ENCODE measurements at regions not wholly inside any gene's neighbourhood (a gene's known extent, or its start where the extent isn't known, plus 50 kb on each side); places are given as distances from the start of the nearest gene placed in this dataset.

DNA sequence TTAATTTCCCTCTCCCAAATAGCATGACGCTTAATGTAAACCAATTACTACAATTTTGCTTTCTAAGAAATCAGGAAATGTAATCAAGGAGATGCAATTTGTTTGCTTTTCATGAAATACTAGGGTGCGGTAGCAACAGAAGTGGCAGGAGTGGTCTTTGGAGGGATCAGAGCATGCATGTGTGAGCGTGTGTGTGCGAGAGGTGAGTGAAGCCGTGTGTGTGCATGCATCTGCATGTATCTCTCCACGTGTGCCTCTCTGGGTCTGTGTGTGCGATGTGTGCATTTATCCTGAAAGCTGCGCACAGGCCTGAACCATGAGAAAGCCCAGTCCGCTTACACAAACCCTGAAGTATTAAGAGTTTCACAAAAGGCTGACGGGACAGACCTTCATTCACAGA lies 249.8 kb upstream of the C1orf174 start:
- DNase-seq = no peak

DNA sequence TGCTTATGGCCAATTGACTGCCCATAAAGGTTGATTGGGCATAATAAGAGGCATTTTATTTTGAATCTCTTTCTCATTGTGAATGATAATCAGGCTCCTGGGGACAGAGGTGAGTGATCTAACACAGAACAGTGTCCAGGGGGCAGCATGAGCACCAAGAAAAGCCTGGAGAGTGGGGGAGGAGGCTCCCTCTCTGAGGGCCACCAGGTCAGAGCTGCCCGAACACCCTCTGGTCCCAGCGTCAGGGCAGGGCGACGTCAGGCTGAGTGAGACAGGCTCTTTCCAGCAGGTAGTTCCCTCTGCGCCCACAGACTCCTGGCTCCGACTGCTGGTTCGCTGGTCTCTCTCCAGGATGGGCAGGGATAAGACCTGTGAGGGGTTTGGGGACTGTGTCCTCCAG lies 250.2 kb upstream of the C1orf174 start:
- DNase-seq = no peak

DNA sequence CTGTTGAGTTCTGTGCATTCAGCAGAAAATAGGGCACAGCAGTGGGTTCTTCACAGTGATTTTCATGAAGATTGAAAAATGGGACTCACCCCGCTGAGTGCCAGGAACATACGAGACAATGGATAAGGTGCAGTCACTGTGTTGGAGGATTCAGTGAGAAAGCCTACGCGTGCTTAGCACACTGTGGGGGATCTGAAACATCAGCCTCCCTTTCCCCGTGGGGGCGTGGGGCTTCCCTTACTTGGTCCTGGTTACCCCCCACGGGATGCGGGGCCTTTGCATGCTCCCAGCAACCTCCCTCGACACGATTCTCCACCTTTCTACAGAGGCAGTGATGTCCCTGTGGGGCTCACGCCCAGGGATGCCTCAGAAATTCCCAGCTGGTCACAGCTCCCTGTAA lies 252.2 kb upstream of the C1orf174 start:
- no peak for DNase-seq

DNA sequence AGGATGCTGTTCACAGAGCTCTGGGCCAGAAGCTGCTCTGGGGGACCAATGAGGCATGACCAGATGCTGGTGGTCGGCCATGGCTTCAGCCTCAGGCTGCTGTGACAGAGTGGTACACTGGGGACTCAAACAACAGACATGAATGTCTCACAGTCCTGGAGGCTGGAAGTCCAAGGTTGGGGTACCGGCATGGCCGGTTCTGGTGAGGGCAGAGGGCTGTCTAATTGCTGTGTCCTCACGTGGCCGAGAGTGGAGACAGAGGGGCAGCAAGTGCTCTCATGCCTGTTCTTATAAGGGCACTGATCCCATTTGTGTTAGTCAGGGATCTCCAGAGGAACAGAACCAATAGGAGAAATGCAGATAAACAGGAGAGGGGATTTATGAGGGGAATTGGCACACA lies 253.5 kb upstream of the C1orf174 start:
- DNase-seq = no peak

DNA sequence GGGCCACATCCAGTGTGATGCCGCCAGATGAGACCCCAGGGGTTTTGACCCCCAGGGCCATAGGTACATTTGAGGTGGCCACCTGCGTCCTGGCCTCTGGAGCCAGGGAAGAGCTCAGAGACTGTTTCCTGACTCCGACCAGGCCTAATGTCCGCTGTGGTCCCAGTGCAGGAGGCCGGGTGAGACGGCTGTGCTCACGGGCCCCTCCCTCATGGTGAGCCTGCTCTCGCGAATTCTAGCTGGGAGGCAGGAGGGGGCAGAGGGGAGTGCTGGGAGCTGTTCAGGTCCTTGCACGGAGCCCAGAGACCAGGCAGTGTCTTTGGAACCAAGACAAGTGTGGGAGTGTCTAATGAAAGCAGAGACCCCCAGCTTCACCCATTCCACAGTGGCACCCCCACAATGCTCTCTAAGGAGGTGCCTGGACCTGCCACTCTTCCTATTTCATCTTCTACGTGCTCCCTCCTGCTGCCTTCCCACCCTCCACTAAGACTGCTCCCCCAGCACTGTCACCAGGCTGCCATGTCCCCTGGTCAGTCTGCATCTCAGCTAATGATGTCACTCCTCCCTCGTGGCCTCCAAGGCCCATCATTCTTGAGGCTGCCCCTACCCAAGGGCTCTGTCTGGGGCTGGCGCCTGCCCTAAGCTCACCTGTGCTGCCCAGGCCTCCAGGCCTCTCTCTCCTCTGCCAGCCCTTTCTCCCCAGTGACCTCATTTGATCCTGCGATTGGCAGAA lies 256.3 kb upstream of the C1orf174 start:
- DNase-seq = no peak

DNA sequence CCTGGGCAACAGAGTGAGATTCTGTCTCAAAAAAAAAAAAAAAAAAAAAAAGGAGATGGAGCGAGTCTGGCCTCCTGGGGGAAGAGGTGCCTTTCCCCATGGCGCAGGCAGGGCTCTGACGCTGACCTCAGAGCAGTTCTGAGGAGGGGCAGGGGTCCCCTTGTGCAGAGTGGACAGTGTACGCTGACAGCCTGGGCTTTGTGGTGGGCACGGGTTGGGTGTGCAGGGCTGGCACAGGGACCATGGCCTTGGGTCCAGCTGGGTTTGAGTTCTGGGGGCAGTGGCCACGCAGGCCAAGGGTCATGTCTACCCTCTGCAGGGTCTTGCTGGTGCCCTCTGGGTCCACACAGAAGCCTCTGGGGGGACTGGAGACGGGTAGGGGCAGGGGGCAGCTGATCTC lies 260.1 kb upstream of the C1orf174 start:
- DNase-seq = no peak

DNA sequence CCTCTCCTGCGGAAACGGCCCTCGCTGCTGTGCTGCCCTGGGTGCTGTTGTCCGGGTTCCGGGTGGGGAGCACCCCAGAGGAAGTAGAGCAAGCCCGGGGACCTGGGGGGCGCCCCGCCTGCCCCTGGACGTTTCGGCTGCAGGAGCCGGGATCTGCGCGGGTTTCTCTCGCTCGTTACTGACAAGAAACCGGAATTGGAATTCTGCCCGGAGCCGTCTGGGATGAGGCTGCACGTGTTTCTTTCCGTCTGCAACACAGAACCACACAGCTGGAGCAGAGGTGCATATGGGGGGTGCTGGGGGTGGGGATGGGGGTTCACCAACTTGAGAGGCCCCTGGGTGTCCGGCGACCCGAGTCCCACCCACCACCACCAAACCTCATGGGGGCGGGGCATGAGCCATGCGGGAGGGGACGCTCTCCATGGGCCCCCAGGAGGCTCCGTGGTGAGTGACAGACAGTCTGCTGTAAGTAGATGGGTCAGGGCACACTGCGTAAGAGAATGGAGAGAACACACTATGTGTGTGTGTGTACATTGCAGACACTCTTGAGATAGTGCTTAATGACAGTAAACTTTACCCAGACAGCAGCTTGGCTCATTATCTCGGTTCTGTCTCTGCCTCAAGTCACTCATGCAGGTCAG lies 261.4 kb upstream of the C1orf174 start:
- DNase-seq = peak; percentile 34

DNA sequence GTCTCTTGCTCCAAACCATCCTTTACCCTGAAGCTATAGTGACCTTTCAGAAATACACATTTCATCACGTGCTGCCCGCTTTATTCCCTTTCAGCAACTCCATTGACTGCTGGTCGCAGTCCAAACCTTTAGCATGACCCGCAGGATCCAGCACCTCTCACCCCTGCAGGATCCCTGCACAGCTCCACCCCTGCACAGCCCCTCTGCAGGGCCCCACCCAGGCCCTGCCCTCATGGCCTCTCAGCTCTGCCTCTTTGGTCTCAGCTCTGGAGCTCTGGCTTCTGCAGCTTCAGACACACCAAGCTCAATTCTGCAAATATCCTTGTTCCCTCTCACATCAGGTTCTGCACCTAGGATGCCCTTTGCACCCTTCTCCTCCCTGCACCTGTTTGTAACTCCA lies 264.9 kb upstream of the C1orf174 start:
- DNase-seq = no peak

DNA sequence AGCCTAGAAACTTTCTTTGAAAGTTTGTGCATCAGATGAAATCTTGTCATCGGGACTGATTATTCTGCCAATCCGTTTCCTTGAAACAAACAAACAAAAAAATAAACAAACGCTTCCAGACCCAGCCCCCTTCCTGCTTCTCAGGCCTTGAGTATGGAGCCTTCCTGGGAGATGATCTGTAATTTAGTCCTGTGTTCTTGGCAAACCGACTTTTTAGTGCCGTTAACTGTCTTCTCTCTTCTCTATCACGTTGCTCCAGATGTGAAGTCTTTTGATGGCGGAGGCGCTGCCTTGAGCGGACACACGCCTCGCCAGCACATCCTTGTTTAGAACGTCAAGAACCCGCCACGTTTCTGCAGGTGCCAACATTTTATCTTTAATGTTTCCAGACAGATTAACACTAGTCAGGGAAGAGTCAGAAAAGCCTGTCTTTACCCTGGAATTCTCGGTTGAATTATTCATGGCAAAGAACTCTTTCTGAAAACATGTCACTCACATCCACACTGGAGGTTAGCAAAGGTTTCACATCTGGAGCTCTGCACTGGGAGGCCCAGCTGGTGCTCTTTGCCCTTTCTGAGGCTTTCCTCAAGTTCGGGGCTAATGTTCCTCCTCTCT lies 265.7 kb upstream of the C1orf174 start:
- DNase-seq = no peak

DNA sequence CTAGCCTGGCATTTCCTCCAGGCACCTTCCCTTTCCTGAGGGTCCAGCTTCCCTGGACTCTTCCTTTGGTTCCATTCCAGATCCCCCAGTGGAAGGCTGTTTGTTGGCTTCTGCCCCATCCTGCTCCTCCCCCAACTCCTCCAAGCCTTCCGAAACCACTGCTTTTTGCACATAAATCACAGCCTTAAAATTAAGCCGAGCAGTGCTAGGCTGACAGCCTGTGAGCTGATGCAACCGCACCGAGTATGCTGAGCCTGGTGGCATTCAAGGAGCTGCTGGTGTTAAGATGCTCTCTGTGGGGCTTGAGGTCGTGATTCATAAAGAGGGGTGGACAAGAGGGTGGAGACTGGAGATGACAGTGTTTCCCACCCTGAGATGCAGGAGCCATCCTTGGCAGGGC lies 266.6 kb upstream of the C1orf174 start:
- DNase-seq = no peak

DNA sequence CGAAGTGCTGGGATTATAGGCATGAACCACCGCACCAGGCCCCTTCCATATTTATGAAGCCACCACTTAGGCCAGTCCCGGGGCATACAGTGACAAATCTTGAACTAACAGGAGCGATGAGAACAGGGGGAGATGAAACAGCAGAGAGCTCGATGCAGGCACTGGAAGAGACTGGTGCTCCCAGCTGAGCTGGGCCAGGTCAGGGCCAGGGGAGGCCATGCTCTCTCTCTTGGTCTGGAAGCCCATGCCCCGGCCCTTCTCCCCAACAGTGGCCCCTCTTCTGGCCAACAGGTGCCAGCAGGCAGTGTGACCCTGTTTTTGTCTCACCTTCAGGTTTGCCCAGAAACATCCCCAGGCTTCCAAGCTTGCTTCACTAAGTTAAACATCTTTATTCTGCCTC lies 269.9 kb upstream of the C1orf174 start:
- DNase-seq = no peak

DNA sequence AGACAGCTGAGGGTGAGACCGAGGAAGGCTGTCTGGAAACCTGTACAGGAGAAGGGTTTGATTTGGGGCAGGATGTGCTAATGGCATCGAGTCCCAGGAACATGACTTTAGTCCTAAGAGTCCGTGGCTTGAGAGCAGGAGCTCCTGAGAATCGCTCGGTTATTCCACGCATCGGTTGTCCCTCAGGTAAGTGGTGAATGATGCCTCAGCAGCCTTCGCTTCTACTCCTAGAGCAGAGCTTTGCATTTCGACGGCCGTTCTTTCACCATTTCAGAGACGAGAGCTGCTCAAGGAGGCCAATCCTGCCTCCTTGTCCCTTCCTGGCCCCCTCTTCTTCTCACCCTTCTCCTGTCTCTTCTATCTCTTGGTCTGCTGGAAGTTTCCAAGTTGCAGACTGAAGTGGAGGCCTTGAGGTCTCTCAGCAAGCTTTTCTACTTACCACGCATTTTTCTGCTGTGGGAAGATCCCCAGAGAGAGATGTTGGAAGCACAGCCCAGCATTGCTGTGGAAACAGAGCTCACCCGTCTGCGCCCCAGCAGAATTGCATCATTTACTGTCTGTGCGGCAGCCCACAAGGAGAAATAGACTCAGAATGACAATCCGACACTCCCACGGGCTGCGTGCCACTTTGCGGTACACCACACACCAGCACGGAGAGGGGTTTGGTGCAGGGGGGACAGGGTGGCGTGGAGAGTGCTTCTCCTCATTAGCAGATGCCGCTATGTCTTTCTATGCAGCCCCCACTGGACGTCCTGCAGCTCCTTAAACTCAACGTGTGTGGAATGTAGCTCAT lies 270.7 kb upstream of the C1orf174 start:
- DNase-seq = no peak

DNA sequence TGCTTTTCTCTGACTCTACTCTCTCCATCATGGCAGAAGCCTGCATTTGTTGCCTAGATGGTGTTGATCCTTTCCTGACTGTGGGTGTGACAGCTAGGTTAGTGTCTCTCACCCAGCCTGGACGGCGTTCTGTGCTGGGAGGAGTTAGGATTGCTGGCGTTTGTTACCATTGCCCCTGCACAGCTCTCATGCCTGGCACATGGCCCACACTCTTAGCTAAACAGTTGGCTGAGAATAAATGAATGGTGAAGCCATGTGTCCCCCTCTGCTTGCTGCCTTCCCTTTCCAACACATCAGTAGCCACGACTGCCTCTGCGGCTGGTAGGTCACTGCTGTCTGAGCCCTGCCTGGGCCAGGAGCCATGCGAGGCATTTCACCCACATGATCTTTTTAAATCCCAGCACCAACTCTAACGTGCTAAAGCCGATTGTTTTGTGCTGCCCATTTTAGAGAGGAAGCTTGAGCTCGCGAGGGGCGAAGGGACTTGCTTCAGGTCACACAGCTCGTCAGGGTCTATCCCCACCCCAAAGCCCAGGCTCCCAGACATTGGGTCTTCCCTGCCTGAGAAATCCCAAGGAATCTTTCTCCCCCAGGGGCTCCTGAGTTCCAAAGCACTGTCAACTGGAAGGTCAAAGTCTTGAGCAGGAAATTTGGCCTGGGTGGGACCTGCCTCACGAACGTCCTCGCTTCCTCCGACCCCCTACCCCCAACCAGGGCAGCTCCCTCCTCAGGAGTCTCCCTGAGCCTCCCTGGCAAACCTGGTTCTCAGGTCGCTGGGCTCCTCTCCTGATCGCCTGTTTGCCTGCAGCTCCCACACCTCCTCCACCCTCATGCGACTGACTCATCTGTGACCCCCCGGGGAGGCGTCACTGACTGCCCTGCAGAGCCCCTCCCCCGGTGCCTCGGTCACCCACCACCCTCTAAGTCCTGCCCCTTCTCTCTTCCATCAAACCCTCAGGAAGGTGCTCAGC lies 271.7 kb upstream of the C1orf174 start:
- no peak for DNase-seq

DNA sequence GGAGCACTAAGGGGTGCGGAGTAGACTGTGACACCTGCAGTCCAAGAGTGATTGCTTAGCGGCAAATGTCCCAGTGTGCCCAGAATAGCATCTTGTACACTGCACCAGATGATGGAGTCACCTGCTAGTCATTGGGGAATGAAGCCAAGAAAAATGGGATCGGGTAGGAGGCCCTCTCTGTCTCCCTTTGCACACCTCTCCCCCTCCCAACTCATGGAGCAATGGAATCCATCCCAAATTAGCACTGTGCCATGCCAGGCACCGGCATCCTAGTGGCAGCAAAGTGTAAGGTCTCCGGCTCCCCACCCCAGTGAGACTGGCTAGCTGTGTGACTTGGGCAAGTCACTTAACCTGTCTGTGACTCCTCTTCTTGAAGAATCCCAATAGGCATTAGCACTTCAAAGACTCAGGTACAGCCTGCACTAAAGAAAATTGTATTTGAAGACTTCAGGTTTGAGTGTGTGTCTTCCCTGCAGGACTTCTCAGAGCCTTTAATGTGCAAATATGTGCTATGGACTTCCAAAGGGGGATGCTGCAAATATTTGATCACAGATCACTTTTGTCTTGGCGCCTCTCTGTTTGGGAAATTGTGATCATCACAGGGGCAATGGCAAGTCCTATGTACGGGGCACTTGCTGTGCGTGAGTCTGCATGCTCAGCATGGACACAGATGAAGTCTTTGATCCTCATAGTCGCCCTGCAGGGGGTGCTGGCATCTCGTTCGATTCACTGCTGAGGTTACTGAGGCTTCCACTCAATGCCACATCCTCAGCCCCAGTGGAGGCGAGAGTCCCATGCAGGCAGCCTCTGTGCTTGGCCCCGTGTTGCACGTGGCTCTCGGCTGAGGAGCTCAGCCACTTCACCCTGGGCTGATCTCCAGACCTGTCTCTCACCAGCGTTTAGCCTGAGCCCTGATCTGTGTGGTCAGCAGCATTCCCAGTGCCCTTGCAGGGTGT lies 272.9 kb upstream of the C1orf174 start:
- peak; percentile 1 for DNase-seq

DNA sequence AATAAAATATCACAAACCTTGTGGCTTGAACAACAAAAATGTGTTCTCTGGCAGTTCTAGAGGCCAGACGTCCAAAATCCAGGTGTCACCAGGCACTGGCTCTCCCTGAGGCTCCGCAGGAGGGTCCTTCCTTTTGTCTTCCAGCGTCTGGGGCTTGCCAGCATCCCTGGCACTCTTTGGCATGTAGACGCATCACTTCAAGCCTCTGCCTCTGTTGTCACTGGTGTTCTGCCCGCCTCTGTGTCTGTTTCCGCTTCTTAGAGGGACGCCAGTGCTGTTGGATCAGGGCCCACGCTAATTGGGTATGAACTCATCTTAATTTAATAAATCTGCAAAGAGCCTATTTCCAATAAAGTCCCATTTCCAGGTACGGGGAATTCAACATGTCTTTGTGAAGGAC lies 273.7 kb upstream of the C1orf174 start:
- no peak for DNase-seq

DNA sequence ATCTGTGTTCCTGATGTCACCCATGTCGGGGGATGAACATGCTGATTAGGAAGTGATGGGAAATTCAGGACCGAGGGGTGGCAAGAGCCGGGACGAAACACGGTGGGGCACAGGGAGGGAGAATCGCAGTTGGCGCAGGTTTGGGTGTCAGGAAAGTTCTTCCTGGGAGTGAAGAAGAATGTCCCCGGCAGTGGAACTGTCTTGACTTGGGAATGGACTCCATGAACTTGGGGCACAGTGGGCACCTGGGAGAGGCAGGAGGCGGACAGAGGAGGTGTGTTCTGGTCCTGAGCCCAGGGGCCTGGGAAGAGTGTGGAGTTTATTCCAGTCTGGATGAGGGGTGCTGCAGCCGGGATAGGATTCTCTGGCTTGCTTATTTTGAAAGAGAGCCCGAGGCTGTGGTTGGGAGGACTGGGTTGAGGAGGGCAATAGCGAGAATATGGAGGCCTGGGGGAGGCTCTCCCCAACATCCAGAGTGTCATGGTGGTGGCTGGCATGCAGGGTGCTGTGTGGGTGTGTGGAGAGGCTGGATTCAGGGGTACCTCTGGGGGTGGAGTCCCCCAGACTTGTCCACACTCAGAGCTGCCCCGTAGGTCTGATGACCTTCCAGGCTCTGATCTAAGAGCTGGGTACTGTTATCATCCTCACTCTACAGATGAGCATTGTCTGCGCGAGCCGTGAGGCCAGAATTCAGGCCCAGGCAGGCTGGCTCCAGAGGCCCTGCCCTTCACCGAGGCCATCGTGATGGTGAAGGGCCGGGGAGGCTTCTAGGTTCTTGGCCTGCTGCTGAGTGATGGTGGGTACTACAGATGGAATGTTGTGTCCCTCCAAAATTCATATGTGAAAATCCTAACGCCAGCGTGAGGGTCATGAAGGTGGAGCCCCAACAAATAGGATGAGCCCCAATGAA lies 274.5 kb upstream of the C1orf174 start:
- no peak for DNase-seq

DNA sequence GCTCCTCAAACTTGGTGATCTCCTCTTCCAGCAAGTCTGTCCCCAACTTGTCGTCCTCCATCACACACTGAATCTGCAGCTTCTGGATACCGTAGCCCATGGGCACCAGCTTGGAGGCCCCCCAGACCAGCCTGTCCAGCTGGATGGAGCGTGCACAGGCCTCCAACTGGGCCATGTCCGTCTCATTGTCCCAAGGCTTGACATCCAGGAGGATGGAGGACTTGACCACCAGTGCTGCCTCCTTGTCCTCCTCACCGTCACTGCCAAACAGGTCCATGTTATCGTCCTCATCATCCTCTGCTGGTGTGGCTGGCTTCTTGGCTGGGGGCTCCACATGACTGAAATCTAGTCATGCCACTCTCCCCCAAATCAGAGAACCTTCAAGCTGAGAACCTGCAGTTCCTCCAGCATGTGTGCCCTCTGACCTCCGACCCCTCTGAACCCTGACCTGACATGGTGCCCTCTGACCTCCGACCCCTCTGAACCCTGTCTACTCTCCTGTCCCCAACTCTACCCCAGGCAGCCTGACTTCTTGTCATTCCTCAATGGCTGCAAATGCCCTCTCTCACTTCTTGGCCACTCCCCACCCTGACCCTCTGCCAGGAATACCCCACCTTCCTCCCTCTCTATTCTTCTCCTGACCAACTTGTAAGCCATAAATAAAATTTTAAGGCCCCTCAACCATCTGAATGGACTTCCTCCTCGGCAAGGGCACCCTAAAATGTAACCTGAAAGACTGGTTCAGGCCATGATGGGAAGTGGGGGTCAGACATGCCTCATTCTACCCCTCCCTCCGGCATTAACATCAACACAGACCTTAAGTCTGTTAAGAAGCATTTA lies 275.7 kb upstream of the C1orf174 start:
- DNase-seq = no peak

DNA sequence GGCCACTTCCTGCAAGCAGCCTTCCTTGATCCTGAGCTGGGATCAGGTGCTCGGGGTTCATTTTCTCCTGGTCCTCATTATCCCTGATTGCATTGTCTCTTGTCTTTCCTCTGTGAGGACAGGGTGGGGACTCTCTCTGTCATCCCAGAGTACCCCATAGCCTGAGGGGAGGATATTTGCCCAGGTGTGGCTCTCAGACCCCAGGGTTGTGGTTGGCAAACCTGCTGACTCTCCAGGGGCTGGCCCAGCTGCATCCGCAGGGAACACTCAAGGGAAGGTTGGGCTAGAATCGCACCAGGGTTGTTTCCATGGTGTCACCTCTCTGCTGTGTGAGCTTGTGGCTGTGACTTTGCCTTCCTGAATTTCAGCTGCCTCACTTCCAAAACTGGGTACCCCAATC lies 276.8 kb upstream of the C1orf174 start:
- DNase-seq = no peak
